ENCODE measurements at regions not wholly inside any gene's neighbourhood (a gene's known extent, or its start where the extent isn't known, plus 50 kb on each side); places are given as distances from the start of the nearest gene placed in this dataset.

DNA sequence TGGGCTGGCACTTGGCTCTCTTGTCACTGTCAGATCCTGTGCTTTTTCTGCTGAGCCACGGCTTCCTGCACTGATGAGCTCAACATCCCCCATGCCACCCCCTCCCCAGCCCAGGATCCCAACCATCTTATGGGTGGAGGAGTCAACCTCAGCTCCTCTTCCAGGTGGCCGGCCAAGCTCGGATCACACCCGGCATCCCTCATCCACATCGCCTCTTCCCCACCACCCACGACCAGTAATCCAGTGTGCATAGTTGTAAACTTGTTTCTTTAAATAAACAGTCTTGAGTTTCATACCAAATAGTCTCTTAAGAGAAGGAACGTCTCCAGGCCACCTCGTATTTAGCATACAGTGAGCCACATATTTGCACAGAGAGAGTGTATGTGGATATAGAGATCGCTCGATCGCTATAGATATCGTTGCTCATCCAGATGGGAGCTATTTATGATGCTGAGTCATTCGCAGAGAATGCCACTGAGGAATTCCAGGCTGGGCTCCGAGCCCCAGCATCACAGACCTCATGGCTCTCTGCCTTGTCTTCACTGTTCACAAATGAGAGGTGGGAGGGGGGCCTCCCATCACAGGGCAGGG lies 61.8 kb upstream of the CPLX2 start:
- ATAC-seq (ENCODE audit: low read depth) (no peak), DNase-seq (no peak)
- no peaks in the 10 kb centered on the region for H4K20me1 ChIP-seq (ENCODE audit: control insufficient read depth, insufficient read depth, low read length, poor library complexity, severe bottlenecking)
- Mint-ChIP-seq H3K4me3 (no peak overlapping the region), H3K4me1 (no peaks in the 10 kb centered on the region), H3K27ac (no peak overlapping the region), H3K27me3 (peaks cover 28% of the 10 kb centered on the region), H3K9me3 (ENCODE audit: insufficient read depth) (no peaks in the 10 kb centered on the region)
- H3K79me2 ChIP-seq (ENCODE audit: control insufficient read depth, insufficient read depth, low read length): no peaks in the 10 kb centered on the region
- H3K9me3 ChIP-seq (ENCODE audit: control extremely low read depth in 1 of 3, control insufficient read depth in 2 of 3, insufficient read depth in 1 of 3, low read length in 2 of 3): peaks cover 0 to 2% (median 0%) of the 10 kb centered on the region in 3 donors
- no peak overlapping the region for H3K4me3 ChIP-seq (ENCODE audit: control extremely low read depth in 1 of 5, extremely low read depth in 1 of 5, insufficient read depth in 1 of 5, low read depth in 2 of 5, low read length in 4 of 5)
- POLR2A ChIA-PET: interaction anchor here (0.6 kb wide), 1 partner anchor 67 kb away, joined by 3 read pairs; no protein-coding TSS in a partner anchor
- H3K4me1 ChIP-seq (ENCODE audit: control insufficient read depth in 2 of 2, insufficient read depth in 2 of 2, low read length in 2 of 2): no peaks in the 10 kb centered on the region
- H3K4me2 ChIP-seq (replicated peaks; ENCODE audit: low read depth, low read length, poor library complexity, severe bottlenecking): no peak overlapping the region
- TF ChIP-seq, protein P1, sequence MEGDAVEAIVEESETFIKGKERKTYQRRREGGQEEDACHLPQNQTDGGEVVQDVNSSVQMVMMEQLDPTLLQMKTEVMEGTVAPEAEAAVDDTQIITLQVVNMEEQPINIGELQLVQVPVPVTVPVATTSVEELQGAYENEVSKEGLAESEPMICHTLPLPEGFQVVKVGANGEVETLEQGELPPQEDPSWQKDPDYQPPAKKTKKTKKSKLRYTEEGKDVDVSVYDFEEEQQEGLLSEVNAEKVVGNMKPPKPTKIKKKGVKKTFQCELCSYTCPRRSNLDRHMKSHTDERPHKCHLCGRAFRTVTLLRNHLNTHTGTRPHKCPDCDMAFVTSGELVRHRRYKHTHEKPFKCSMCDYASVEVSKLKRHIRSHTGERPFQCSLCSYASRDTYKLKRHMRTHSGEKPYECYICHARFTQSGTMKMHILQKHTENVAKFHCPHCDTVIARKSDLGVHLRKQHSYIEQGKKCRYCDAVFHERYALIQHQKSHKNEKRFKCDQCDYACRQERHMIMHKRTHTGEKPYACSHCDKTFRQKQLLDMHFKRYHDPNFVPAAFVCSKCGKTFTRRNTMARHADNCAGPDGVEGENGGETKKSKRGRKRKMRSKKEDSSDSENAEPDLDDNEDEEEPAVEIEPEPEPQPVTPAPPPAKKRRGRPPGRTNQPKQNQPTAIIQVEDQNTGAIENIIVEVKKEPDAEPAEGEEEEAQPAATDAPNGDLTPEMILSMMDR (IDR thresholded peaks at IDR 0.05): no peak
- no peak for TF ChIP-seq EZH2 (IDR thresholded peaks at IDR 0.05; ENCODE audit: borderline replicate concordance, insufficient read depth, low read depth, low read length, poor library complexity, severe bottlenecking)
- H2AFZ ChIP-seq (ENCODE audit: insufficient read depth, low read depth, low read length, poor library complexity, severe bottlenecking): no peak overlapping the region
- CTCF ChIA-PET: no interaction called here
- peaks cover 0 to 3% (median 0%) of the 10 kb centered on the region in 4 experiments for H3K27me3 ChIP-seq (replicated peaks in 1 of 4; ENCODE audit: control extremely low read depth in 1 of 4, control insufficient read depth in 3 of 4, insufficient read depth in 4 of 4, low read length in 3 of 4)
- intact Hi-C loops (cut with micrococcal nuclease): no loop called here
- no peak overlapping the region for H3K27ac ChIP-seq (ENCODE audit: low read length in 2 of 2)
- 84% methylated on average over 6 of the region's 14 CpGs for WGBS (ENCODE audit: insufficient coverage)
- H3K9ac ChIP-seq (ENCODE audit: low read length): no peak overlapping the region
- no peaks in the 10 kb centered on the region for H3K36me3 ChIP-seq (replicated peaks in 1 of 2; ENCODE audit: control extremely low read depth in 1 of 2, control insufficient read depth in 1 of 2, extremely low read depth in 1 of 2, insufficient read depth in 2 of 2, low read length in 1 of 2)

DNA sequence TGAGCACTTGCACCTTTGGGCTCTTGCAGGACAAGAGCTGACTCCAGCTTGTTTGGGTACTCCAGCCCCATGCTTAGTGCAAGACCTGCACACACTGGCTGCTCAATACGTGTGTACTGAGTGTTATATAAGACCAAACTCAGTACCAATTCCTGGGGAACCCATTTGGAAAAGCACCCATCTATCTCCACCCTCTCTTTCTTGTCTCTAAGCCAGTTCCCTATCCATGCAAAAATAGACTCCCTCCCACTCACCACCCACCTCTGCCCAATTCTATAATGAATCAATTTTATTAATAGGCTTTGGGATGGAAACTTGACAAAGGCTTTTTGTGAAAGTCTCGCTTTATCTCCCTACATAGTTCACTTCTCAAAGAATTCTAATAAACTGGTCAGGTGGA lies 60.9 kb upstream of the CPLX2 start:
- DNase-seq (no peak), ATAC-seq (ENCODE audit: low read depth) (no peak)
- no CpG with 5 or more reads among the region's 2 CpGs for WGBS (ENCODE audit: insufficient coverage)
- no peak overlapping the region for H3K27ac ChIP-seq (ENCODE audit: low read length in 2 of 2)
- intact Hi-C loops (cut with micrococcal nuclease): no loop called here
- H3K36me3 ChIP-seq (replicated peaks in 1 of 2; ENCODE audit: control extremely low read depth in 1 of 2, control insufficient read depth in 1 of 2, extremely low read depth in 1 of 2, insufficient read depth in 2 of 2, low read length in 1 of 2): no peaks in the 10 kb centered on the region
- Mint-ChIP-seq H3K4me3 (no peak overlapping the region), H3K27ac (no peak overlapping the region), H3K9me3 (ENCODE audit: insufficient read depth) (no peaks in the 10 kb centered on the region), H3K4me1 (no peaks in the 10 kb centered on the region), H3K27me3 (peaks cover 23% of the 10 kb centered on the region)
- H3K4me1 ChIP-seq (ENCODE audit: control insufficient read depth in 2 of 2, insufficient read depth in 2 of 2, low read length in 2 of 2): no peaks in the 10 kb centered on the region
- H3K9ac ChIP-seq (ENCODE audit: low read length): no peak overlapping the region
- H3K27me3 ChIP-seq (replicated peaks in 1 of 4; ENCODE audit: control extremely low read depth in 1 of 4, control insufficient read depth in 3 of 4, insufficient read depth in 4 of 4, low read length in 3 of 4): peaks cover 0 to 3% (median 0%) of the 10 kb centered on the region in 4 experiments
- no peaks in the 10 kb centered on the region for H4K20me1 ChIP-seq (ENCODE audit: control insufficient read depth, insufficient read depth, low read length, poor library complexity, severe bottlenecking)
- ChIA-PET CTCF (no interaction called here), POLR2A (no interaction called here)
- TF ChIP-seq EZH2 (IDR thresholded peaks at IDR 0.05; ENCODE audit: borderline replicate concordance, insufficient read depth, low read depth, low read length, poor library complexity, severe bottlenecking): no peak
- TF ChIP-seq, protein P1 (IDR thresholded peaks at IDR 0.05): no peak
- H3K79me2 ChIP-seq (ENCODE audit: control insufficient read depth, insufficient read depth, low read length): no peaks in the 10 kb centered on the region
- no peak overlapping the region for H3K4me3 ChIP-seq (ENCODE audit: control extremely low read depth in 1 of 5, extremely low read depth in 1 of 5, insufficient read depth in 1 of 5, low read depth in 2 of 5, low read length in 4 of 5)
- no peak overlapping the region for H2AFZ ChIP-seq (ENCODE audit: insufficient read depth, low read depth, low read length, poor library complexity, severe bottlenecking)
- peaks cover 0 to 2% (median 0%) of the 10 kb centered on the region in 3 donors for H3K9me3 ChIP-seq (ENCODE audit: control extremely low read depth in 1 of 3, control insufficient read depth in 2 of 3, insufficient read depth in 1 of 3, low read length in 2 of 3)
- H3K4me2 ChIP-seq (replicated peaks; ENCODE audit: low read depth, low read length, poor library complexity, severe bottlenecking): no peak overlapping the region

Data from B cell (primary cell).